Kidney capillary endothelial cell (primary cell): ENCODE measurements at regions not wholly inside any gene's neighbourhood (a gene's known extent, or its start where the extent isn't known, plus 50 kb on each side); places are given as distances from the start of the nearest gene placed in this dataset.
A peak's percentile ranks its signal among the peaks of the same experiment; 100 is the strongest.

Experiments
- DNase-seq: peaks from one replicate; pipeline ENCODE4 v3.0.0-alpha.2; 2018; ENCODE audit warnings: low spot score

DNA sequence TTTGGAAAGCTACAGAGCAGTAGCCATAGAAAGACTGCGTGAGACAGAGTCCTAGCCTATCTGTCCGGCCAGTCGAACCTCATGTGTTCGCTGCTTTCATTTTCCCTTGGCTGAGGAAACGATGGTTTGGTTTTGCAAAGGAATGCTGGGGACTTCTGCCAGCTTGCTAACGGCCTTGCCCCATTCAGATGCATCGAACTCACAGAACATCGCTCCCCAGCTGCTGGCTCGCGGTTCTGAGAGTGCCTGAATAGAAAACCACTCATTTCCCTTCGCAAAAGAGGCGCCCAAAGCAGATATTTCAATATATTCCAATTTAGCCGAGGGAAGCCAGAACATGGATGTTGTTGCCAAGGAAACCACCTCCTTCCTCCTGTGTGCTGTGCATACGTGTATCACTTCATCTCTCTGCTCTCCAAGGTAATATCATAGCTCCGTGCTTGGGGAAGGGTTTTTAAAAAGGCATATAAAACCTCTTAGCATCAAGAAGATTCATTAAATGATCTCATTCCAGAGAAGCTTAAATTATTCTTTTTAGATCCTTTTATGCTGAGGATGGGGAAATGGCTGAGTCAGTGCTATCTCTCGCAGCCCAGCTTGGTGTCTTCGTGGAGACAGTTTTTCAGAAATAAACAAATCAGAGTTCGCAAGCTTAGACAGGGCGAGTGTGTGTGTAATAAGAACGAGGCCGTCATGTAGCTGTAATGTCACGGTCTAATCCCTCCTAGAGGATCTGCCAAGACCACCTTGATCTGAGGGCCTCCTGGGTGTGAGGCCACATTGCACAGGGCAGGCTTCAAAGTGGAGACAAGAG lies 215.2 kb downstream of the RPS24 start:
- no peak for DNase-seq

DNA sequence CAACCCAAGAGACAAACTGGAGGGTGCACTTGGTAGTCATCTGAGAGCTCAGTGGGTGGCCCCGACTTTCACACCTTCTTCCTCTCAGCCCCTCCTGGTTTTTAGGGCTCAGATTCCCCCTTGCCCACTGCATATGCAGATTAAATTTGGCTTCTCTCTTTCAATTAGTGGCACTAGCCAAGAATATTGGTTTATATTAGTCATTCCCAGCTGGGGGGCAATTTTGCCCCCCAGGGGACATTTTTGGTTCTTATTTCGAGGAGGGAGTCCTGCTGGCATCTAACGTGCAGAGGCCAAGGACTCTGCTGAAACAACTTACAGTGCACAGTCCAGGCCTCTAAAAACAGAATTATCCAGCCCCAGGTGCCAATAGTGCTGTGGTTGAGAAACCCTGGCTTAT lies 216.0 kb downstream of the RPS24 start:
- DNase-seq = no peak

DNA sequence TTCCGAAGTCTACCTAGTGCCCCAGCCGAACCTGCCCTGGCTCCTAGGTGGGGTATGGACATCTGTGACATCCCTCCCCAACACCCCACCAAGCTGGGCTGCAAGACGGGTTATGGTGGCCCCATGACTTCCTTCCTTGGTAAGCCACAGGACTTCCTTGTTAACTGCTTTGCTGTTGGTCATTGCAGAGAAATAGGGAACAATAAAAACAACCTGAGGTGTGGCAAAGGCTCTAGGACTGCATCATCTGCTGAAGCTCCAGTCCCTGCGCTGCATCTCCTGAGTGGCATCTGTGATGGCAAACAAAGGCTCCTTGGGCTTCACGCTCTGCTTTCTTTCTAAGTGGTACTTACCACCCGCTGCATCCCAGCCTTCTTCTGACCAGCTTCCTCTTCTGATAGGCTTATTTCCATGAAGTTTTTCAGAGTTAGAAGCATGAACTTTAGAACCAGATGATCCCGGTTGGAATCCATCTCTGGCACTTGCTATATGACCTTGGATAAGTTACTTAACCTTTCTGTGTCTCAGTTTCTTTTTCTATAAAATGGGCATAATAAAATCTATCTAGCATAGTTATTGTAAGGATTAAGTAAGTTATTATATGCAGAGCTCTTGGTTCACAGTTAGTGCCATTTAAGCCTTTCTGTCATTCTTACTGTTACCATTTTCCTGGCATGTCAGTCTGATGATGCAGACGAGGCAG lies 216.8 kb downstream of the RPS24 start:
- no peak for DNase-seq

DNA sequence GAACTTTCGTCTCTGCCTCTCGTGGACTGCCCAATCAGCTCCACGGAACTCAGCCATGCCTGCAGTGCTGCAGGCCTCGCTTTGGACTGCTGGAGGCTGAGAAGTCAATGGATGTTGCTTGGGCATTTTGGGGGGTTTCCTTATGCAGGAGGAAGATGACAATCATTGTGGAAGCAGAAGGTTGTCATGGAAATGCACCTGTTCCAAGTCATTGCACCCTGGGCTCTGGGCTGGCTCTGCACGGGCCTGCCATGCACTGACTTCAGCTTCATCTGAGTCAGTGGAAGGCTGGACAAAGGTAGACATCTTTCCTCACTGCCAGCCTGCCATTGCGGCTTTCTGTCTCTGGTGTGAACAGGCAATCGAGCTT lies 217.3 kb downstream of the RPS24 start:
- no peak for DNase-seq

DNA sequence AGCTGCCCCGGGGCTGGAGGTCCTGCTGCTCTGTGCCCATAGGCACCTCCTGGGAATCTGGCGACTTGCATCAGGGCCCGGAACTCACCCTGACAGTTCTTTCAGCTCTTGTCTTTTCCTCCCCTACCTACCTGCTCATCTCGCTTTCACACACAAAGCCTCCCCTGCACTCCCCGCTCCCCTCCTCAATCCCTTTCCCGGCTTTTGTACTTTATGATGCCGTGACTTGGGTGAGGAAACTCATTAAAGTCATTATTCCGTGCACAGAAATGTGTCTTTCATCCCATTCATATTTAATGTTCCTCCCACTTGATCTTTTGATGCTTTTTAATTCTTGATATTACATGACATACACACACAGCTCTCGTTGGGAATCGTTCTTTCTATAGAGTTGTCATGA lies 218.6 kb downstream of the RPS24 start:
- no peak for DNase-seq

- no peak for DNase-seq
Measured at GRCh38 chr10:78253063-78253853, 219.6 kb downstream of the RPS24 start.

DNA sequence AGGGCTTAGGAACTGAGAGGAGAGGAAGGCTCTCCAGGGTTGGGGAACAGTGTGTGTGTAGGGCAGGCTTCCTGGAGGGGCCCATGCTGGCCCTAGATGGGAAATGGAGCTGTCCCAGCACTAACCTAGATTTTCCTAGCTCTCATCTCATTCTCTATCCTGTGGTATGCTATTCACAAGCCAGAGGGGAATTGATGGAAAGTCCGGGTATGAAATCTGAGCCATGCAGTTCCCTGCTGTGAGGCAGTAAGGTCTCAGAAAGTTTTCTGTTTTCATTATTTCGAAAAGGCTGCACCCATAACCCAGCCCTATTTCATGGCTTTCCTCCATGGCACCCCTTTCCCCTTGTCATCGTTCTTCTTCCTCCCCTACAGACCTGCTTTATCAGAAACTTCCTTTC lies 220.3 kb downstream of the RPS24 start:
- no peak for DNase-seq

DNA sequence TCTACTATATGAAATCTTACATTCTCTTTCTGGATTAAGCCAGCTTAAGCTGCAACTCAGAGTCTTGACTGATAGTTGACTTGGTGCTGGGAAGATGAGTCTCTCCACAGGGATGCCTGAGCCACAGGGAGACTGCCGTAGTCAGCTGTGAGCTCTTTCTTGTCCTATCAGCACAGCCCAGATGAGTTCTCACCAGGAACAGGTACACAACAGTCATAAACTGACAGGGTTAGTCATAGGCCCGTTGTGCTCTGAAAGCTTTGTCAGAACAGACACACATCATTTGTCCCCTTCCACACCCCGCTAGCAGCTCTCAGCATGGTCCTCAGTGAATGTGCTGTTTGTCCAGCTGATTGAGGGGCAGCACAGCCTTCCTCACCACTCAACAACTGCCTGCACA lies 221.6 kb downstream of the RPS24 start:
- no peak for DNase-seq

- peak; percentile 100 for DNase-seq
Measured at GRCh38 chr10:78255796-78256638, 222.4 kb downstream of the RPS24 start.

DNA sequence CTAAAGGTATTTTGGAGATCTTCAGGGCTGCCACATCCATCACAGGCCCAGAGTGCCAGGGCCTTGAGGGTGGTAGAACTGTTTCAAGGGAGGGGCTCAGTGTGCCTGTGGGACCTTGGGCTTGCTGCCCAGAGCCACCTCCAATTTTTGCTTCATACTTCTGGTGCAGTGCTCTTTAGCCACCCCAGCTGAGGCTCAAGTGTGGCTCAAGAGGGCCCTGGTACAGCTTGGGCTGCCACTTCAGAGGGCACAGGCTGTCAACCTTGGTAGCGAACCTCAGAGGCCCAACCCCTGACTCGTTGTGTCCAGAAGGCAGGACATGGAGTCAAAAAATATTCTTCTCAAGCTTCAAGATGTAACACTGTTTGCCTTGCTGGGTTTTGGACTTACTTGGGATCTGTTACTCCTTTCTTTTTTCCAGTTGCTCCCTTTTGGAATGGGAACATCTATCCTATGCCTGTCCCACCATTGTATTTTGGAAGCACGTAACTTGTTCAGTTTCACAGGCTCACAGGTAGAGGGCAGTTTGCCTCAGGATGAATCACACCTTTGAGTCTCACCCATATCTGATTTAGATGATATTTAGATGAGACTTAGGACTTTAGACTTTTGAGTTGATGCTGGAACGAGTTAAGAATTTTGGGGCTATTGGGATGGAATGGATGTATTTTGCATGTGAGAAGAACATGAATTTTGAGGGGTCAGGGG lies 224.8 kb downstream of the RPS24 start:
- DNase-seq = no peak

DNA sequence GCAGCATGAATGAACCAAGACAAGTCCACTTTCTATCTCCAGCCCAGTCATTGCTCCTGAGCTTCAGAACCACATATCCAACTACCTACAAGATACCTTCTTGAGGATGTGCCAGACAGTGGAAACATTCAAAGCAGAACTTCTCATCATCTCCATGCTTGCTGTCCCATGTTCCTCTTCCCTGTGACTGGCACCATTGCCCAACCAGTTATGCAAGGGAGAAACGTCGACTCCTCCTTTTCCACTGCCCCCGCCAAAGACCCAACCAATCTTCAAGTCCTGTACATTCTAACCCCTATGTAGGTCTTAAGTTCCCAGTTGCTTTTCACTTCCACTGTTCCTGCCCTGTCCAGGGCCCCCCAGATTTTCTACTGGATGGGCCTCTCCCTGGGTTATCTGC lies 225.7 kb downstream of the RPS24 start:
- DNase-seq = no peak

GRCh38 chr10:78260141-78260540 lies 226.5 kb downstream of the RPS24 start:
- no peak for DNase-seq

GRCh38 chr10:78260680-78261079 lies 227.0 kb downstream of the RPS24 start:
- DNase-seq = no peak

- DNase-seq = no peak
Measured at GRCh38 chr10:78261291-78261690, 227.6 kb downstream of the RPS24 start.

DNA sequence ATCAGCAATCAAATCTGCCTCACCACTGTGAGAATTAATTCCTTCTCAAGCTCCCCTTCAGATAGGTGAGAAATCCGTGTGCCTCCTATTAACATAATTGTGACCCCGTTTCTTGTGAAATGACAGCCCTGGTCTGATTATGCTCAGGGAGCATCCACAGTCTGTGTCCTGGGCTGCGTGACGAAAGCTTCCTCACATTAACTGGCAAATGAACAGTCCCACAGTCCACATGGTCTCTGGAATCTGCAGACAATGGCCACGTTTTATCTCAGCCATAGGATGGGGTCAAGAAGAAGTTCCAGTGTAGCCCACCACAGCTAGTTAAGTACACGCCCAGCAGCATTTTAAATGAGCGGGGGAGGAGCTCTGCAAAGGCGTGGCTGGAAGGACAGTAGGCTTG lies 229.2 kb downstream of the RPS24 start:
- DNase-seq = no peak

DNA sequence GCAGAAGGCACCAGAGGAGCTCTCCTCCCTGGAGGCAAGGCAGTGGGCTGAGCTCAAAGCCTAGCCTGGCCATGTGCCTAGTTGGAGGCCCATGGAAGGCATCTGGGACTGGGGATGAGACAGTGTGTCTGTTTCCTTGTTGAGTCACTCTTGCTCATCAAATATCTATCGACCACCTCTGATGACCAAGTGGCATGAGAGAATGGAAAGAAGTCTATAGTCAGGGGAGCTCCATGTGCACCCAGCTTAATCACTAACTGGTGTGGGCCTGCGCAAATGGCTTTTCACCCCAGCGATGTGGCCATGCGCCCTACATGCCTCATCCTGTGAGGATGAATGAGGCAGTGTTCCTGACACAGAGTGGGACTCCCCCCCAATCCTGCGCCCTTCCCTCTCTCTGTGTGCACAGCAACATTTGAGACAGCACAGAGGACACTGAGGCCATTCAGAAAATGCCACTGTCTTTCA lies 229.9 kb downstream of the RPS24 start:
- peak; percentile 31 for DNase-seq

- DNase-seq = no peak
Measured at GRCh38 chr10:78264361-78264760, 230.7 kb downstream of the RPS24 start.

DNA sequence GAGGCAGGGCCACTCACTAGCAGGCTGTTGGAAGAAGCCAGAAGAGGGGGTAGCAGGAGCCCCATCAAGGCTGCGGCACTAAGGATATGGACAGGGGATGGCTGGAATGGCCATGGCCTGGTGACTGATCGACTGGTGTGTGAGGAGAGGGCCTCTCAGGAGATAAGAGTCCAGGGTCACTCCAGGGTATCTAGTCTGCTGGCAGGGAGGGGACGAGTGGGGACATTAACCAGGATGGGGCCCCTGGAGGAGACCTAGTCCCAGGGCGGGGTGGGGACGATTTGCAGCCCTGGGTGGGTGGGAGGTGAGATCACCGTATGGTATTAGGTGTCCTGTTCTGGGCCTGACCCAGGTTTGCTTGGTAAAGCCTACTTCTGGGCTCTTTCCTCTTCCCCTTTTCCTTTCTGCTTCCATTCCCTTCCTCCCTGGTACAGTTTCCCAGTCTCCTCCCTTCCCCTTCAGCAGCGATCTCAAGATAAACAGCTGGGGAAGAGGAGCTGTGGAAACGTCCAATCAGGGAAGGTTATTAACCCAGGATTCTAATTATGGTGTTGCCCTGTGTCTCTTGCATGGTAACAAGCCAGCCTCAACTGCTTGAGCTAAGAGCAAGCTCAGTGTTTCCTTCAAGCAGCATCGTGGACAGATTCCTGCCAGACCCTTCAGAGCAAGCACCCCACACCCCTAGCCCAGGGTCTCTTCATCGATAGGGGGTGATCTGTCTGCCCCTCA lies 233.2 kb downstream of the RPS24 start:
- DNase-seq = no peak

DNA sequence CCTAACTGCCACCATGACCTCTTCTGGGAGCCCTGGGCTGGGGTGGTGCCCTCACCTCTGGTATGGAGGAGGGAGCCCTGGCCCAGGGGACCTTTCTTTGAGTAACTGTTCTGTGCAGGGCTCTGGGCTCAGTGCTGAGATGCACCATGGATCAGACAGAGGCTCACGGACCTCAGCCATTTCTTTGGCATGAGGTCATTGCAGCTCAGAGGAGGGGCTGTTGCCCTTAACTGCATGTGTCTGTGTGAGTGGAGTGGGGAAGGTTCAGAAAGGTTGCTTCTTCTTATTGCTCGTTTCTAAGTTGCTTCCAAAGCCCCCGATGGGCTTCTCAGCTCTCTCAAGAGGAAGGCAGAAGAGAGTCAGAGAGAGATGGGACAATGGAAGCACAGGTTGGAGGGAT lies 233.9 kb downstream of the RPS24 start:
- no peak for DNase-seq

- no peak for DNase-seq
Measured at GRCh38 chr10:78269060-78269459, 235.4 kb downstream of the RPS24 start.

- DNase-seq = no peak
Measured at GRCh38 chr10:78272329-78272728, 238.7 kb downstream of the RPS24 start.
